ENCODE measurements at regions not wholly inside any gene's neighbourhood (a gene's known extent, or its start where the extent isn't known, plus 50 kb on each side); places are given as distances from the start of the nearest gene placed in this dataset.
A peak's percentile ranks its signal among the peaks of the same experiment; 100 is the strongest.
"Not testable (repeated sequence)": the region's sequence is repeated elsewhere in the genome, so short reads cannot be mapped to it uniquely, and the experiment has no call there.

- DNase-seq (ENCODE audit: low spot score), result no peak
Observed at GRCh38 chr22:48515571-48516200, 1312.0 kb downstream of the BRD1 start.

GRCh38 chr22:48513929-48514328 is 1313.7 kb downstream of the BRD1 start:
- DNase-seq (ENCODE audit: low spot score), result no peak

GRCh38 chr22:48513446-48513845 is 1314.2 kb downstream of the BRD1 start:
- DNase-seq (ENCODE audit: low spot score), result no peak

- DNase-seq (ENCODE audit: low spot score), result no peak
Observed at GRCh38 chr22:48511781-48512327, 1315.8 kb downstream of the BRD1 start.

- peak; percentile 59 for DNase-seq (ENCODE audit: low spot score)
Observed at GRCh38 chr22:48511211-48511610, 1316.5 kb downstream of the BRD1 start.

- DNase-seq (ENCODE audit: low spot score), result no peak
Observed at GRCh38 chr22:48510599-48510998, 1317.1 kb downstream of the BRD1 start.

DNA sequence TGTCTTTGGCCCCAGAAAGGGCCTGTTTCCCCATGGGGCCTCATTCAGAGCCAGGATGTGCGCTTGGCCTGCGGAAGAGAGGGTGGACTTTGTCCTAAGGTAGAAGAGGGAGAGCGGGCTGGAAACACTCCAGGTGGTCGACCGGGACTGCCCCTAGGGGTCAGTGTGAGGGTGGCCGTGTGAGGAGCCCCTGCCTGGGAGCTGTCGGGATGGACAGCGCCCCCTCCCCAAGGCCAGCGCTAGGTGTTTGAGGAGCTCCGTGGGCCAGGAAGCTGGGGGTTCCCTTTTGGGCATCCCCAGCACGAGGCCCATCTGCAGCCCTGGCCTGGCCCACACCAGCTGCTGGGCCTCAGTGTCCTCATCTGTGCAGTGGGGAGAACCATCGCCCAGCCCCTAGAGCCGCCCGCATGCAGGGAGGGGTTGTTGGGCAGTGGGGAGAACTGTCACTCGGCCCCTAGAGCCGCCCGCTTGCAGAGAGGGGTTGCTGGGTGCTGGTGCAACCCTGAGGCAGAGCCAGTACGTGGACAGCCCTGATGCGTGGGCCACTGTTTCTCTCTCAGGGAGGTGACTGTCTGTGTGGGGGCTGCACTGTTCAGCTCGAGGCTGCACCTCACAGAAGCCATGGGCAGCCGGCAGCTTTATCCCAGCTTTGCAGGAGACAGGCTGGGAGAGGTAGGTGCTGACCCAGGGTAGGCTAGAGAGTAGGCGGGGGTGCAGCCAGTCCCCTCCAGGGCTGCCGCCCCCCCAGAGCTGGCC is 1319.9 kb downstream of the BRD1 start:
- DNase-seq (ENCODE audit: low spot score), result no peak

DNA sequence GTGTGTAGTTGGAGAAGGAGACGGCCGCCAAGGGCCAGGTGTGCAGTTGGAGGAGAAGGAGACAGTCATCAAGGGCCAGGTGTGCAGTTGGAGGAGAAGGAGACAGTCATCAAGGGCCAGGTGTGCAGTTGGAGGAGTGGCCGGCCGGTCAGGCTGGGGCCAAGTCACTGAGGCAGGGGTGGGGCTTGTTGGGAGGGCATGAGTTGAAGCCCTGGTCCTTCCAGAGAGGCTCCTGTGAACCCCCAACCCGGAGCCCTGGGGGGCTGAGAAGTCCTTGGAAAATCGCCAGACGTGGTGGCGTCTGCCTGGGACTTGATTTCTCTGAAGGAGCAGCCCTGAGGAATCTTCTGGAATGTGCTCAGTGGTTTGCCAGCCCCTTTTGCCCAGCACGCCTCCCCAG is 1320.5 kb downstream of the BRD1 start:
- DNase-seq (ENCODE audit: low spot score), result no peak

GRCh38 chr22:48506506-48507145 is 1321.0 kb downstream of the BRD1 start:
- DNase-seq (ENCODE audit: low spot score), result no peak

DNA sequence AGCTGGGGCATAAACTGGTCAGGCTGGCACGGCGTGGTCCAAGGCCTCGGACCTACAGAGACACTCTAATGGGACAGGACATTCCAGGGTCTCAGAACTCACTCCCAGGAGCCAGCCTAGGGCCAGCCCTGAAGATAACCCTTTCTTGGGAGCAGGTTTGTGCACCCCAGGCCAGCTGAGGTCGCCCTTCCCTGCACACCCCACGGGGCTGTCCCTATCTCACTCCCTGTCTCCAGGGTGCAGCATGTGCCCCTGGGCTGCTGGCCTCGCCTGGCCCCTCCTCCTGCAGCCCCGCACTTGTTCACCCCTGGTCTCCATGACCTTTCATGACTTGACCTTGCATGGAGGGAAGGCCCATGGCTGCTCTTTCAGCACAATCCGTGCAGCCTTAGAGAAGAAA is 1321.8 kb downstream of the BRD1 start:
- no peak for DNase-seq (ENCODE audit: low spot score)

DNA sequence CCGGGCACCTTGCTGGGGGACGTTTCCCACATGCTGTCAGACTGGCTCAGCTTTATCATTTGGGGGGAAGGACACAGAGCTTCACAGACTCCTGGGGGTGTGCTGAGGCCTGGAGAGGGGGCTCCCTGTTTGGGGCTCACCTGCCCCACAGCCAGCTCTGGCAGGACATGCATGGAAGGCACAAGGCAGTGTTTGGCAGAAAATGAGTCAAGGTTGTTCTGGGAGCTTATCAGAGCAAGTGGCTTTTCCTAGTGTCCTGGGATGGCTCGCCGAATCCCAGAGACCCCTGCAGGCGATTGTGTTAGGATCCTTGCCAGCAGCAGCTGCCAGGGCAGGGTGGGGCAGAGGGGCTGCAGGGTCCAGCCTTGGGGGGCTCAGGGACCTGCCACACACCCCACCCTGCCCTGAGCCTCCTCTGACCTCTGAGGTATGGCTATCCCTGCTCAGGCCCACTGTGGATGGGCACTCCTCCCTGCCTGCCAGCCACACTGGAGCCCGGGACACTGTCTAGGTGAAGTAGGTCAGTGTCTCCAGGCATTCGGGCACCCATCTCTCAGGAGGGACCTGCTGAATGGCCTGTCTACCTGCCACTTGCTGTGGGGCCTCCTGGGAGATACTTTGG is 1323.0 kb downstream of the BRD1 start:
- no peak for DNase-seq (ENCODE audit: low spot score)

DNA sequence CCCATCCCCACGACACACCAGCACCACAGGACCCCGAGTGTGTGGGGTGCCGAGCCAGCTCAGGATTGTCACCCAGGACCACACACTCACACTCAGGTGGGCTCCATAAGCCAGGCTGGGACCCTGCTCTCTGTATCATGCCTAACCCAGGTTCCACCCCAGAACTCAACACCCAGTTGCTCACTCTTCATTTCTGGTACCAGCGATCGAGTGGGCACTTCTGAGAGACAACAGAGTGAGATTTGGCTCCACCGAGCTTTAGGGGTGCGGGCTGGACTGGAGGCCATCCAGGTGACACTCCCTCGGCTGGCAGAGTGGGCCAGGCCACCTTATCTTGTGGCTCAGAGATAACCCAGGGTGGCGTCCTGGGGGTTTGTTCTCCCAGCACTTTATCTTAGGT is 1323.8 kb downstream of the BRD1 start:
- no peak for DNase-seq (ENCODE audit: low spot score)

- DNase-seq (ENCODE audit: low spot score), result no peak
Observed at GRCh38 chr22:48503035-48503625, 1324.5 kb downstream of the BRD1 start.

GRCh38 chr22:48501231-48501750 is 1326.4 kb downstream of the BRD1 start:
- DNase-seq (ENCODE audit: low spot score), result no peak

DNA sequence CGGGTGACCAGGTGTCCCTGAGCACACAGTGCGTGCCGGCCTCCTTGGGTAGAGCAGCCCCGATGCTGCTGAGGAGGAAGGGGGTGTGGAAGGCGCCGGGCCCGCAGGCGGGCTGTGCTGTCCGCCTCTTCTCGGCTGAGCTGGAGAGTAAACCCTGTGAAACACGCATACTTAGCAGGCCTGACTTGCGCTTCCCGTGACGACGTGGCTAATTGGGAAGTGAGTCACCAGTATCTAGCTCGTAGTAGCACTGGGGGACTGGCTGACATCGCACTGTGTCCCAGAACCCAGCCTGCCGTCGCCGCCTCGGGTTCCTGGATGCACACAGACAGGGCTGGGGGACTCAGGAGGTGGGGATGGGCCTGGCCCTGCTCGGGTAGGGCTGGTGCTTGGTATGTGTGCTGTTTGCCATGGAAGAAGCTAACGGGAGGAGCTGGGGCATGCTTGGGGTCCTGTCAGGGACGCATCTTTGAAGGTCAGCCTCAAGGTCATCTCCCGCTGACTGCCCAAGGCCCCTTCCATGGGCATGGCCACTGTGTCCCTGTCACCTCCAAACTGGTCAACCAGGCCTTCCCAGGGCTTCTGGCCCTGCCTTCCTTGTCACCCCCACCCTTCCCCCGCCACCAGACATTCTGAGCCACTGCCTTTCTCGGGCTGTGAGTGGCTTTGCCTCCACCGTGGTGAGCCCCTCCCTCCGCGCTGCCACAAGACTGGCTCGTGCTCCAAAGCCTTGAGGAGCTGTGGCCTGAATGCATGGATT is 1327.0 kb downstream of the BRD1 start:
- no peak for DNase-seq (ENCODE audit: low spot score)

DNA sequence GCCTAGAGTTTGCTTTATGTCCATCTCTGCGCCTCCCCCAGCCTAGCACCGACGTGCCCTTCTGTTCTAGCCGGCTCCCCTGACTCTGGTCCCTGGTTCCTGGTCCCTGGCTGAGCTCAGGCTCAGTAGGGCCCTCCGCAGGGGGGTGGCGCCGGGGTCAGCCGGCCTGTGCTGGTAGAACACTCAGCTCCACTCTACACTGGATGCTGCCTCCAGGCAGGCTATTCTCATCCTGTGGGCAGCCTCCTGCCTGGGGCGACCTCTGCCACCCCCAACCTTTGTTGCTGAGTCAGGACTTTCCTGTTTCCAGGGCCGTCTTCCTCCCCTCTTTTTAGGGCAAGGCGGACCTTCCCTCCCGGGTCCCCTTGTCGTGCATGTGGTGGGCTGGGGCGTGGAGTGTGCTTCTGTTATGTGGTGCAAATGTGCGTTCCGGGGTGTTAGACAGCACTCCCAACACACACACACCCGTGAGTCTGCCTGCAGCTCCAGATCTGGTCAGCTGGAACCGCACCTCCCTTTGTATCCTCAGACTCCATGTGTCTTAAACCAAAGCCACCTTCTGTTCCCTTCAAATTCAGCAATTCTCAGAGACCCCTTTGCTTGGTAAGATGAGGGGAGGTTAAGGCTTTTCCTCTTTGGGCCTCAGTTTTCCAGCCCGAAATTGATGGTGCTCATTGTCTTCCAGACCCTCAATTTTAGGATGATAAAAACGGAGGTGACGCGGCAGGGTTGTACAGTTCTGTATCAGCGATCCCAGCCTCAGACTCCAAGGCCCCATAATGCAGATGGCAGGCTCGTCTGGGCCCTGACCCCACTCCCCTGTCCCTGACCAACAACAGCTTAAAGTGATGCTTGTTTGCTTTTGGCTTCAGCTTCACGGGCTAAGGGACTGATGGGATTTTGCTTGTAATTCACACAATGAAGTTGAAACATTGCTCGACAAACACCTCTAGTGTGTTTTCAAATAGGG is 1327.9 kb downstream of the BRD1 start:
- DNase-seq (ENCODE audit: low spot score), result no peak

DNA sequence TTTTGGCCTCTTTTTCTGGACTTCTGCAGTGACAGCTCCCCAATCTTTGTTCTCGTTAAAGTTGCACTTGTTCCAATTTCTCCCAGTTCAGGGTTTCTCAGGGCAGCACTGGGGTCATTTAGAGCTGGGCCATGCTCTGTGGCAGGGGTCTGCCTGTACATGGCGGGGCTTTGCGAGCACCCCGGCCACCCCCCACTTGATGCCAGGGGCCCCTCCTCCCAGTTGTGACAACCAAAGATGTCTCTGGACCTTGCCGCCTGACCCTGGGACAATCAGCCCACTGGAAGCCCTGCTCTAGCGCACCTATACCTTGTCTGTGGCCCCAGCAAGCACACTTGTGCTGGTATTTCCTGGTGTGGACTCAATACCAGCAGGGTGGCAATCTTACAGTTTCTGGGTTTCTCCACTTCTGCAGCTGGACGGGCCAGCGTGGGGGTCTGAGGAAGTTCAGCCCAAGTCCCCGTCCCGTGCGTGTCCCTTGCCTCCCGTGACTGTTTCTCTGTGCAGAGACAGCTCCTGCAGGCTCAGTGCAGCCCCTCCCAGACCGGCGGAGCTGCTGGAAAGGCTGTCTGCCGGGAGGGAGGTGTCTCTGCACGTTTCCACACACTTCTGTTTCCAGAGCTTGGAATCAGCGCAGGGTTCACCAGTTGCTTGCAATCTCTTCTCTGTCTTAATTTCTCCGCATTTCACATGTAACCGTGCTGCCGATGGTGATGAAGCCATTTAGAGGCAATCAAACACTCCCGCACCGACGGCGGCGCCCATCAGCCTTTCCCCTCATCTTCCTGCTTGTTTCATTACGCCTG is 1328.9 kb downstream of the BRD1 start:
- no peak for DNase-seq (ENCODE audit: low spot score)

DNA sequence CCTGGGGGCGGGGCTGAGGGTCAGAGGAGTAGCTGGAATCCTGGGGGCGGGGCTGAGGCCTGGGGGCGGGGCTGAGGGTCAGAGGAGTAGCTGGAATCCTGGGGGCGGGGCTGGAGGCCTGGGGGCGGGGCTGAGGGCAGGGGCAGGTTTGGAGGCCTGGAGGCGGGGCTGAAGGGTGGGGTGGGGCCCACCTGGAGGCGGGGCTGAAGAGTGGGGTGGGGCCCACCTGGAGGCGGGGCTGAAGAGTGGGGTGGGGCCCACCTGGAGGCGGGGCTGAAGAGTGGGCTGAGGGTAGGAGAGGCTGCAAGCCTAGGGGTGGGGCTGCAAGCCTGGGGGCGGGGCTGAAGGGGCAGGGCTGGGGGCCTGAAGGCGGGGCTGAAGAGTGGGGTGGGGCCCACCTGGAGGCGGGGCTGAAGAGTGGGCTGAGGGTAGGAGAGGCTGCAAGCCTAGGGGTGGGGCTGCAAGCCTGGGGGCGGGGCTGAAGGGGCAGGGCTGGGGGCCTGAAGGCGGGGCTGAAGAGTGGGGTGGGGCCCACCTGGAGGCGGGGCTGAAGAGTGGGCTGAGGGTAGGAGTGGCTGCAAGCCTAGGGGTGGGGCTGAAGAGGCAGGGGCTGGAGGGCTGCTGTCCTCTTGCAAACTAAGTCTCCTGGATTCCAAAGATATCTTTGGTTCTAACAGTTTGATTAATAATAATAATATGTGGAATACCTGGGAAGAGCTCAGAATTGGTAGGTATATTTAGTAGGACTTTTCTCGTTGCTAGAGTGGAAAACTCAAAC is 1329.7 kb downstream of the BRD1 start:
- DNase-seq (ENCODE audit: low spot score), result not testable (repeated sequence)

All from putamen (tissue), 1 donor.